ENCODE measurements at regions not wholly inside any gene's neighbourhood (a gene's known extent, or its start where the extent isn't known, plus 50 kb on each side); places are given as distances from the start of the nearest gene placed in this dataset.

- Histone ChIP-seq H3K9me3 (ENCODE audit: control insufficient read depth, low read length) (no peaks in the 10 kb centered on the region), H3K4me3 (ENCODE audit: insufficient read depth, low read depth, low read length) (no peak overlapping the region), H3K36me3 (ENCODE audit: control insufficient read depth, insufficient read depth, low read length) (no peaks in the 10 kb centered on the region), H3K27me3 (ENCODE audit: control insufficient read depth, insufficient read depth, low read length, poor library complexity, severe bottlenecking) (no peaks in the 10 kb centered on the region), H3K27ac (ENCODE audit: insufficient read depth, low read depth, low read length, poor library complexity, severe bottlenecking) (no peak overlapping the region), H3K4me1 (ENCODE audit: control insufficient read depth, insufficient read depth, low read length) (no peaks in the 10 kb centered on the region)
Measured at GRCh38 chr6:134525190-134525868, 207.4 kb upstream of the SGK1 start.

GRCh38 chr6:134523903-134524650, 206.2 kb upstream of the SGK1 start:
- Histone ChIP-seq H3K4me3 (ENCODE audit: insufficient read depth, low read depth, low read length) (no peak overlapping the region), H3K27me3 (ENCODE audit: control insufficient read depth, insufficient read depth, low read length, poor library complexity, severe bottlenecking) (no peaks in the 10 kb centered on the region), H3K9me3 (ENCODE audit: control insufficient read depth, low read length) (no peaks in the 10 kb centered on the region), H3K4me1 (ENCODE audit: control insufficient read depth, insufficient read depth, low read length) (no peaks in the 10 kb centered on the region), H3K27ac (ENCODE audit: insufficient read depth, low read depth, low read length, poor library complexity, severe bottlenecking) (no peak overlapping the region), H3K36me3 (ENCODE audit: control insufficient read depth, insufficient read depth, low read length) (no peaks in the 10 kb centered on the region)
- 96 to 100% methylated on average over 1 of the region's 1 CpG for WGBS, 2 experiments

- no peaks in the 10 kb centered on the region for H3K36me3 ChIP-seq (ENCODE audit: control insufficient read depth, insufficient read depth, low read length)
- 86 to 87% methylated on average over 1 of the region's 1 CpG for WGBS, 2 experiments
- H3K27ac ChIP-seq (ENCODE audit: insufficient read depth, low read depth, low read length, poor library complexity, severe bottlenecking) = no peak overlapping the region
- no peaks in the 10 kb centered on the region for H3K4me1 ChIP-seq (ENCODE audit: control insufficient read depth, insufficient read depth, low read length)
- H3K9me3 ChIP-seq (ENCODE audit: control insufficient read depth, low read length) = no peaks in the 10 kb centered on the region
- H3K4me3 ChIP-seq (ENCODE audit: insufficient read depth, low read depth, low read length) = no peak overlapping the region
- no peaks in the 10 kb centered on the region for H3K27me3 ChIP-seq (ENCODE audit: control insufficient read depth, insufficient read depth, low read length, poor library complexity, severe bottlenecking)
Measured at GRCh38 chr6:134523051-134523450, 205.1 kb upstream of the SGK1 start.

GRCh38 chr6:134521116-134521501, 203.2 kb upstream of the SGK1 start:
- H3K9me3 ChIP-seq (ENCODE audit: control insufficient read depth, low read length) = no peaks in the 10 kb centered on the region

GRCh38 chr6:134520181-134521115, 202.5 kb upstream of the SGK1 start:
- Histone ChIP-seq H3K27me3 (ENCODE audit: control insufficient read depth, insufficient read depth, low read length, poor library complexity, severe bottlenecking) (no peaks in the 10 kb centered on the region), H3K4me3 (ENCODE audit: insufficient read depth, low read depth, low read length) (no peak overlapping the region), H3K36me3 (ENCODE audit: control insufficient read depth, insufficient read depth, low read length) (no peaks in the 10 kb centered on the region), H3K27ac (ENCODE audit: insufficient read depth, low read depth, low read length, poor library complexity, severe bottlenecking) (no peak overlapping the region), H3K9me3 (ENCODE audit: control insufficient read depth, low read length) (no peaks in the 10 kb centered on the region), H3K4me1 (ENCODE audit: control insufficient read depth, insufficient read depth, low read length) (no peaks in the 10 kb centered on the region)
- 89 to 91% methylated on average over 11 to 12 of the region's 12 CpGs for WGBS, 2 experiments

More at GRCh38 chr6:134521116-134521501, 203.2 kb upstream of the SGK1 start:
- H3K4me1 ChIP-seq (ENCODE audit: control insufficient read depth, insufficient read depth, low read length) = no peaks in the 10 kb centered on the region
- WGBS, 2 experiments = 94 to 96% methylated on average over 3 of the region's 3 CpGs
- no peaks in the 10 kb centered on the region for H3K36me3 ChIP-seq (ENCODE audit: control insufficient read depth, insufficient read depth, low read length)
- H3K27ac ChIP-seq (ENCODE audit: insufficient read depth, low read depth, low read length, poor library complexity, severe bottlenecking) = no peak overlapping the region
- no peaks in the 10 kb centered on the region for H3K27me3 ChIP-seq (ENCODE audit: control insufficient read depth, insufficient read depth, low read length, poor library complexity, severe bottlenecking)
- no peak overlapping the region for H3K4me3 ChIP-seq (ENCODE audit: insufficient read depth, low read depth, low read length)

GRCh38 chr6:134519465-134519864, 201.6 kb upstream of the SGK1 start:
- Histone ChIP-seq H3K27ac (ENCODE audit: insufficient read depth, low read depth, low read length, poor library complexity, severe bottlenecking) (no peak overlapping the region), H3K9me3 (ENCODE audit: control insufficient read depth, low read length) (no peaks in the 10 kb centered on the region), H3K36me3 (ENCODE audit: control insufficient read depth, insufficient read depth, low read length) (no peaks in the 10 kb centered on the region), H3K27me3 (ENCODE audit: control insufficient read depth, insufficient read depth, low read length, poor library complexity, severe bottlenecking) (no peaks in the 10 kb centered on the region), H3K4me1 (ENCODE audit: control insufficient read depth, insufficient read depth, low read length) (no peaks in the 10 kb centered on the region), H3K4me3 (ENCODE audit: insufficient read depth, low read depth, low read length) (no peak overlapping the region)
- WGBS, 2 experiments = 92 to 94% methylated on average over 4 of the region's 4 CpGs

- no peaks in the 10 kb centered on the region for H3K9me3 ChIP-seq (ENCODE audit: control insufficient read depth, low read length)
- H3K27ac ChIP-seq (ENCODE audit: insufficient read depth, low read depth, low read length, poor library complexity, severe bottlenecking) = no peak overlapping the region
- WGBS, 2 experiments = 86 to 88% methylated on average over 5 of the region's 5 CpGs
- no peaks in the 10 kb centered on the region for H3K27me3 ChIP-seq (ENCODE audit: control insufficient read depth, insufficient read depth, low read length, poor library complexity, severe bottlenecking)
- no peaks in the 10 kb centered on the region for H3K36me3 ChIP-seq (ENCODE audit: control insufficient read depth, insufficient read depth, low read length)
- H3K4me3 ChIP-seq (ENCODE audit: insufficient read depth, low read depth, low read length) = no peak overlapping the region
- no peaks in the 10 kb centered on the region for H3K4me1 ChIP-seq (ENCODE audit: control insufficient read depth, insufficient read depth, low read length)
Measured at GRCh38 chr6:134517868-134518267, 200.0 kb upstream of the SGK1 start.

- WGBS, 2 experiments = 36 to 46% methylated on average over 9 of the region's 9 CpGs
- Histone ChIP-seq H3K27me3 (ENCODE audit: control insufficient read depth, insufficient read depth, low read length, poor library complexity, severe bottlenecking) (no peaks in the 10 kb centered on the region), H3K9me3 (ENCODE audit: control insufficient read depth, low read length) (no peaks in the 10 kb centered on the region), H3K4me3 (ENCODE audit: insufficient read depth, low read depth, low read length) (no peak overlapping the region), H3K36me3 (ENCODE audit: control insufficient read depth, insufficient read depth, low read length) (no peaks in the 10 kb centered on the region), H3K27ac (ENCODE audit: insufficient read depth, low read depth, low read length, poor library complexity, severe bottlenecking) (no peak overlapping the region), H3K4me1 (ENCODE audit: control insufficient read depth, insufficient read depth, low read length) (no peaks in the 10 kb centered on the region)
Measured at GRCh38 chr6:134517145-134517658, 199.3 kb upstream of the SGK1 start.

- Histone ChIP-seq H3K4me3 (ENCODE audit: insufficient read depth, low read depth, low read length) (no peak overlapping the region), H3K27me3 (ENCODE audit: control insufficient read depth, insufficient read depth, low read length, poor library complexity, severe bottlenecking) (no peaks in the 10 kb centered on the region), H3K27ac (ENCODE audit: insufficient read depth, low read depth, low read length, poor library complexity, severe bottlenecking) (no peak overlapping the region), H3K9me3 (ENCODE audit: control insufficient read depth, low read length) (no peaks in the 10 kb centered on the region), H3K36me3 (ENCODE audit: control insufficient read depth, insufficient read depth, low read length) (no peaks in the 10 kb centered on the region), H3K4me1 (ENCODE audit: control insufficient read depth, insufficient read depth, low read length) (no peaks in the 10 kb centered on the region)
- 90 to 92% methylated on average over 3 of the region's 3 CpGs for WGBS, 2 experiments
Measured at GRCh38 chr6:134516582-134516981, 198.7 kb upstream of the SGK1 start.

- H3K27ac ChIP-seq (ENCODE audit: insufficient read depth, low read depth, low read length, poor library complexity, severe bottlenecking) = no peak overlapping the region
- no peak overlapping the region for H3K4me3 ChIP-seq (ENCODE audit: insufficient read depth, low read depth, low read length)
- 92 to 95% methylated on average over 1 to 2 of the region's 2 CpGs for WGBS, 2 experiments
- no peaks in the 10 kb centered on the region for H3K4me1 ChIP-seq (ENCODE audit: control insufficient read depth, insufficient read depth, low read length)
- no peaks in the 10 kb centered on the region for H3K27me3 ChIP-seq (ENCODE audit: control insufficient read depth, insufficient read depth, low read length, poor library complexity, severe bottlenecking)
- no peaks in the 10 kb centered on the region for H3K9me3 ChIP-seq (ENCODE audit: control insufficient read depth, low read length)
- no peaks in the 10 kb centered on the region for H3K36me3 ChIP-seq (ENCODE audit: control insufficient read depth, insufficient read depth, low read length)
Measured at GRCh38 chr6:134515986-134516385, 198.1 kb upstream of the SGK1 start.

Measured in ectodermal cell (in vitro differentiated cells).